DMS153 treated with DMSO at 0.1 percent for 48 hours (cell line): ENCODE measurements at regions not wholly inside any gene's neighbourhood (a gene's known extent, or its start where the extent isn't known, plus 50 kb on each side); places are given as distances from the start of the nearest gene placed in this dataset.

Source experiments
- DNase-seq: peaks from one replicate; lab custom pipeline; 2025; ENCODE audit not compliant: unreplicated experiment; lab: John Stamatoyannopoulos, UW

- DNase-seq, result no peak
These were observed 129.6 kb downstream of the SNAPC1 start for GRCh38 chr14:61891810-61892209.

GRCh38 chr14:61893371-61893940 lies 131.2 kb downstream of the SNAPC1 start:
- DNase-seq, result no peak

- DNase-seq, result peak; percentile 27
These were observed 132.3 kb downstream of the SNAPC1 start for GRCh38 chr14:61894452-61895077.

- DNase-seq, result no peak
These were observed 135.1 kb downstream of the SNAPC1 start for GRCh38 chr14:61897300-61897699.

- no peak for DNase-seq
These were observed 136.3 kb downstream of the SNAPC1 start for GRCh38 chr14:61898568-61898967.

GRCh38 chr14:61899497-61899896 lies 137.3 kb downstream of the SNAPC1 start:
- DNase-seq, result no peak

- no peak for DNase-seq
These were observed 142.7 kb downstream of the SNAPC1 start for GRCh38 chr14:61904946-61905345.

- no peak for DNase-seq
These were observed 149.4 kb downstream of the SNAPC1 start for GRCh38 chr14:61911574-61911973.

GRCh38 chr14:61918998-61919397 lies 156.8 kb downstream of the SNAPC1 start:
- no peak for DNase-seq

GRCh38 chr14:61923348-61923747 lies 161.1 kb downstream of the SNAPC1 start:
- DNase-seq, result no peak

- no peak for DNase-seq
These were observed 162.8 kb downstream of the SNAPC1 start for GRCh38 chr14:61925043-61925442.

- no peak for DNase-seq
These were observed 163.7 kb downstream of the SNAPC1 start for GRCh38 chr14:61925732-61926435.

- no peak for DNase-seq
These were observed 164.8 kb downstream of the SNAPC1 start for GRCh38 chr14:61927060-61927459.

GRCh38 chr14:61927520-61927919 lies 165.3 kb downstream of the SNAPC1 start:
- no peak for DNase-seq

GRCh38 chr14:61928300-61928699 lies 166.1 kb downstream of the SNAPC1 start:
- no peak for DNase-seq

GRCh38 chr14:61928701-61929100 lies 166.5 kb downstream of the SNAPC1 start:
- no peak for DNase-seq

- DNase-seq, result no peak
These were observed 167.4 kb downstream of the SNAPC1 start for GRCh38 chr14:61929651-61930050.

GRCh38 chr14:61930101-61930857 lies 168.1 kb downstream of the SNAPC1 start:
- DNase-seq, result no peak

- no peak for DNase-seq
These were observed 170.8 kb downstream of the SNAPC1 start for GRCh38 chr14:61932974-61933373.

- DNase-seq, result no peak
These were observed 172.2 kb downstream of the SNAPC1 start for GRCh38 chr14:61934385-61934784.

GRCh38 chr14:61939776-61940175 lies 177.6 kb downstream of the SNAPC1 start:
- DNase-seq, result no peak
